ENCODE measurements at regions not wholly inside any gene's neighbourhood (a gene's known extent, or its start where the extent isn't known, plus 50 kb on each side); places are given as distances from the start of the nearest gene placed in this dataset.
"Not testable (repeated sequence)": the region's sequence is repeated elsewhere in the genome, so short reads cannot be mapped to it uniquely, and the experiment has no call there.

GRCh38 chr9:30107134-30107533 lies 2277.3 kb upstream of the ACO1 start:
- TF ChIP-seq POLR2A (IDR thresholded peaks at IDR 0.05; ENCODE audit: insufficient read depth in 1 of 2, low read depth in 2 of 2, low read length in 2 of 2); PBX2 (CRISPR knock-in tag; IDR thresholded peaks at IDR 0.05); TOE1 (CRISPR knock-in tag; IDR thresholded peaks at IDR 0.05); CREB1 (IDR thresholded peaks at IDR 0.05); CREB1 (CRISPR knock-in tag; IDR thresholded peaks at IDR 0.05); CTCF (CRISPR knock-in tag; IDR thresholded peaks at IDR 0.05); YY1 (IDR thresholded peaks at IDR 0.05; ENCODE audit: insufficient read depth, insufficient replicate concordance, low read depth, low read length); SP2 (CRISPR knock-in tag; IDR thresholded peaks at IDR 0.05); ZMYM3 (CRISPR knock-in tag; IDR thresholded peaks at IDR 0.05); ZNF646 (CRISPR knock-in tag; IDR thresholded peaks at IDR 0.05); ZNF24 (IDR thresholded peaks at IDR 0.05); REST (IDR thresholded peaks at IDR 0.05; ENCODE audit: borderline replicate concordance in 1 of 2, low read depth in 1 of 2, low read length in 2 of 2): not testable (repeated sequence)
